Sigmoid colon (tissue), 6 donors: ENCODE measurements at regions not wholly inside any gene's neighbourhood (a gene's known extent, or its start where the extent isn't known, plus 50 kb on each side); places are given as distances from the start of the nearest gene placed in this dataset.

Experiments
- DNase-seq: peaks from one replicate; pipeline ENCODE4 v3.0.0-alpha.2; 2019
- H3K27ac ChIP-seq, 4 donors: fragments of 200-600 bp; sonication (generic); one replicate each; pipeline ENCODE4 v1.5.1; 2016 to 2019; ENCODE audit warnings: mild to moderate bottlenecking in 1 of 4
- H3K27me3 ChIP-seq, 3 donors: fragments of 200-600 bp; sonication (generic); one replicate each; pipeline ENCODE4 v1.5.1; 2019; ENCODE audit warnings: mild to moderate bottlenecking in 1 of 3
- H3K36me3 ChIP-seq, 4 donors: fragments of 200-600 bp; sonication (generic); one replicate each; pipeline ENCODE4 v1.5.1; 2016 to 2019
- H3K4me1 ChIP-seq, 4 donors: fragments of 200-600 bp; sonication (generic); one replicate each; pipeline ENCODE4 v1.5.1; 2017 to 2019
- H3K4me3 ChIP-seq, 4 donors: fragments of 200-600 bp; sonication (generic); one replicate each; pipeline ENCODE4 v1.5.1; 2017 to 2019; ENCODE audit warnings: mild to moderate bottlenecking in 2 of 4, moderate library complexity in 1 of 4
- H3K9me3 ChIP-seq, 4 donors: fragments of 200-600 bp in 3 of 4; sonication (generic) in 3 of 4; one replicate each; pipeline versions ENCODE4 v1.5.1 to v1.6.1; 2013 to 2019
- EP300 ChIP-seq, 4 donors: sonication (generic); formaldehyde crosslinking; IDR thresholded peaks; one replicate each; pipeline ENCODE4 v1.6.1; 2017; ENCODE audit warnings: antibody characterized with exemption in 4 of 4
- POLR2A ChIP-seq, 2 donors: fragments of 450-650 bp; IDR thresholded peaks; one replicate each; pipeline ENCODE4 v1.6.1; 2016; ENCODE audit warnings: antibody characterized with exemption in 2 of 2, mild to moderate bottlenecking in 2 of 2, moderate library complexity in 2 of 2
- POLR2AphosphoS5 ChIP-seq, 4 donors: sonication (generic); formaldehyde crosslinking; IDR thresholded peaks; one replicate each; pipeline ENCODE4 v1.6.1; 2017; ENCODE audit warnings: antibody characterized with exemption in 4 of 4
- WGBS, 2 donors: extraction: QIAGEN DNeasy Blood & Tissue Kit; methylation state at CpG; one replicate each; pipeline ENCODE4 v1.1.7; 2013; 5-methylcytosine and 5-hydroxymethylcytosine counted together
- intact Hi-C: fragments of 100-400 bp; cut with DNase I; formaldehyde crosslinking; loops from one replicate; pipeline ENCODE4 v1.15.1; 2023
- TF ChIP-seq, protein P1 (sequence below), 4 experiments: fragments of 450-650 bp in 3 of 4; fragments of 200-600 bp in 1 of 4; IDR thresholded peaks; one replicate each; pipeline ENCODE4 v1.5.1; 2016 to 2019; ENCODE audit warnings: antibody characterized with exemption in 4 of 4, mild to moderate bottlenecking in 3 of 4, moderate library complexity in 2 of 4
- donor health status: healthy with polysubstance abuse.
- donor health status: healthy.

DNA sequence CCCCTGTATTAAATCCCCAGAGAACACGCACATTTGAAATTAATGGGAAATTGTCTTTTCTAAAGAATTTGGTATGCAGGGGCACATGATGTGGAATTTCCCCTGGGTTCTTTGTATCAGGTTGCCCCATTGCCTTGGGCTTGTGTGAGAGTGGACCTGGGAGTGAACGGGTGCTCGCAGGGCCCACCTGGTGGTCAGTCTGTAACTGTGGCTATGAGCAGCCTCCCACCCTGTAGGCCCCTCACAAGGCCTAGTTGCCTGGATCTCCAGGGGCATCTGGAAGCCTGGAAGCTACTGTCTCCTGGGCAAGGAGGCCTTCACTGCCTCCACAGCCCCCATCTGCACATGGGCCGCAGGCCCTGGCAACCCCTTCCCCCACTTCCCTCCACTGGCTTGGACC is 96.7 kb downstream of the SLC25A47 start:
- Histone ChIP-seq H3K9me3 (no peaks in the 10 kb centered on the region), H3K27me3 (no peaks in the 10 kb centered on the region), H3K36me3 (no peaks in the 10 kb centered on the region), H3K4me1 (no peaks in the 10 kb centered on the region), H3K4me3 (no peak overlapping the region), H3K27ac (no peak overlapping the region)
- TF ChIP-seq POLR2AphosphoS5 (IDR thresholded peaks at IDR 0.05) = no peak
- TF ChIP-seq EP300 (IDR thresholded peaks at IDR 0.05) = no peak
- TF ChIP-seq POLR2A (IDR thresholded peaks at IDR 0.05) = no peak
- TF ChIP-seq, protein P1, sequence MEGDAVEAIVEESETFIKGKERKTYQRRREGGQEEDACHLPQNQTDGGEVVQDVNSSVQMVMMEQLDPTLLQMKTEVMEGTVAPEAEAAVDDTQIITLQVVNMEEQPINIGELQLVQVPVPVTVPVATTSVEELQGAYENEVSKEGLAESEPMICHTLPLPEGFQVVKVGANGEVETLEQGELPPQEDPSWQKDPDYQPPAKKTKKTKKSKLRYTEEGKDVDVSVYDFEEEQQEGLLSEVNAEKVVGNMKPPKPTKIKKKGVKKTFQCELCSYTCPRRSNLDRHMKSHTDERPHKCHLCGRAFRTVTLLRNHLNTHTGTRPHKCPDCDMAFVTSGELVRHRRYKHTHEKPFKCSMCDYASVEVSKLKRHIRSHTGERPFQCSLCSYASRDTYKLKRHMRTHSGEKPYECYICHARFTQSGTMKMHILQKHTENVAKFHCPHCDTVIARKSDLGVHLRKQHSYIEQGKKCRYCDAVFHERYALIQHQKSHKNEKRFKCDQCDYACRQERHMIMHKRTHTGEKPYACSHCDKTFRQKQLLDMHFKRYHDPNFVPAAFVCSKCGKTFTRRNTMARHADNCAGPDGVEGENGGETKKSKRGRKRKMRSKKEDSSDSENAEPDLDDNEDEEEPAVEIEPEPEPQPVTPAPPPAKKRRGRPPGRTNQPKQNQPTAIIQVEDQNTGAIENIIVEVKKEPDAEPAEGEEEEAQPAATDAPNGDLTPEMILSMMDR (IDR thresholded peaks at IDR 0.05) = no peak
- WGBS, 2 donors = 83 to 92% methylated on average over 4 of the region's 4 CpGs
- intact Hi-C loops = no loop called here
- DNase-seq = peak; percentile 20

DNA sequence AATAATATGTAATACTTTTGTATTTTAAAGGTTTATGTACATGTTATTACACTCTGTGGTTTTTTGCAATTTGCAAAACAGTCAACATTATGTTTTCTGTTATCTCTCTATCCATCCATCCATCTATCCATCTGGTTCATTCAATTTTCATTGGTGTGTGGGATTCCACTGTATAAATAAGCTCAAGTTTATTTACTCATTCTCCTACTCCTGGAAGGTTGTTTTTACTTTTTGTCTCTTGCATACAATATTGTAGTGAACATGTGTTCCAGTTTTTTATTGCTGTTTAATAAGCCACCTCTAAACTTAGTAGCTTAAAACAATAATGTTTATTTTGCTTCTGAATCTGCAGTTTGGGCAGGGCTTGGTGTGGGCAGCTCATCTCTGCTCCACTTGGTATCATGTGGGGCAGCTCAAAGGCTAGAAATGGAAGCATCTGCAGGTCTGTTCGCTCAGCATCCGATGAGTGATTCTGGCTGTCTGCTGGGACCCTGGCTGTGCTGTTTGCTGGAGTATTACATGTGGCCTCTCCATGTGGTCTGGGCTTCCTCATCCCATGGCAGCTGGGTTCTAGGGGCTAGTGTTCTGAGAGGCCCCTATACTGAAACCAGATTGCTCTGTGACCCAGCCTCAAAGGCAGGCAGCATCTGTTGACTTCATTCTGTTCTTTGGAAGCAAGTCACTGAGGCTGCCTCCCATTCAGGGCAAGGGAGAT is 98.8 kb downstream of the SLC25A47 start:
- Histone ChIP-seq H3K4me3 (no peak overlapping the region), H3K4me1 (peaks cover 0 to 2% (median 0%) of the 10 kb centered on the region in 4 donors), H3K27me3 (no peaks in the 10 kb centered on the region), H3K9me3 (no peaks in the 10 kb centered on the region), H3K27ac (no peak overlapping the region), H3K36me3 (no peaks in the 10 kb centered on the region)
- peak; percentile 34 for DNase-seq
- 49 to 76% methylated on average over 2 of the region's 2 CpGs for WGBS, 2 donors
- no peak for TF ChIP-seq EP300 (IDR thresholded peaks at IDR 0.05)
- TF ChIP-seq POLR2AphosphoS5 (IDR thresholded peaks at IDR 0.05) = no peak
- intact Hi-C loops = no loop called here

DNA sequence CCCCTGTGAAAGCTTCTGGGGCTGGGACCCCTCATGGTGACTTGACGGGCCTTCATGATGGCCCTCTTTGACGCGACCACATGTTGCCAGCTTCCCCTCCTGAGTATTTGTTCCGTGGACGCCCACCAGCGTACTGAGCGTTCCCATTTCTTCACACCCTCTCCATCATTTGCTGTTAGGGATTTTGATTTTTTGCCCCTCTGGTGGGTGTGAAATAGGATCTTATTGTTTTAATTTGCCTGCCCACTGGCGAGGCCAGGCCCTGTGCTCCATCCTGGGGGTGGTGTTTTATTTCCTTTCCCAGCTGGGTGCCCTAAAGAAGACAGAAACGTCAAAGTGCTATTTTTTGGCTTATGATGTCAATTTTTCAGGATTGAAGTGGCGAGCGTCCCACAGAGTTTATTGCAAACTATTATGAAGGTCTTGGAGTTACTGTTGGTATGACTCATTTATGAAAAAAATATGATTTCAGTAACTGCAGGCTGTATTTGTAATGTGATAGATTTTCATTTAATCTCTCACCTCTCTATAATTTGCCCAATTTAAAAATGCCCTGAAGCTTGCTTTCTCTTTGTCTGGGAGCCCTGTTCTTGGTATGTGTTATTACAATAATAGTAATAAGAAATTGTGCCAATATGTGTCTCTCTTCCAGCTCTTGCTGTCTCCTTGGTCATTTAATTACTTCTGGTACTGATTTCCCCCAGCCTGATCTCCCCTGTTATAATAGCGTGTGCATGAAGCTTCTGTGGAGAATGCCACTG is 99.6 kb downstream of the SLC25A47 start:
- Histone ChIP-seq H3K27me3 (no peaks in the 10 kb centered on the region), H3K27ac (no peak overlapping the region), H3K4me3 (no peak overlapping the region), H3K9me3 (no peaks in the 10 kb centered on the region), H3K36me3 (no peaks in the 10 kb centered on the region), H3K4me1 (peaks cover 0 to 2% (median 0%) of the 10 kb centered on the region in 4 donors)
- intact Hi-C loops = no loop called here
- DNase-seq = peak; percentile 13
- TF ChIP-seq EP300 (IDR thresholded peaks at IDR 0.05) = no peak
- 83 to 88% methylated on average over 12 of the region's 12 CpGs for WGBS, 2 donors

DNA sequence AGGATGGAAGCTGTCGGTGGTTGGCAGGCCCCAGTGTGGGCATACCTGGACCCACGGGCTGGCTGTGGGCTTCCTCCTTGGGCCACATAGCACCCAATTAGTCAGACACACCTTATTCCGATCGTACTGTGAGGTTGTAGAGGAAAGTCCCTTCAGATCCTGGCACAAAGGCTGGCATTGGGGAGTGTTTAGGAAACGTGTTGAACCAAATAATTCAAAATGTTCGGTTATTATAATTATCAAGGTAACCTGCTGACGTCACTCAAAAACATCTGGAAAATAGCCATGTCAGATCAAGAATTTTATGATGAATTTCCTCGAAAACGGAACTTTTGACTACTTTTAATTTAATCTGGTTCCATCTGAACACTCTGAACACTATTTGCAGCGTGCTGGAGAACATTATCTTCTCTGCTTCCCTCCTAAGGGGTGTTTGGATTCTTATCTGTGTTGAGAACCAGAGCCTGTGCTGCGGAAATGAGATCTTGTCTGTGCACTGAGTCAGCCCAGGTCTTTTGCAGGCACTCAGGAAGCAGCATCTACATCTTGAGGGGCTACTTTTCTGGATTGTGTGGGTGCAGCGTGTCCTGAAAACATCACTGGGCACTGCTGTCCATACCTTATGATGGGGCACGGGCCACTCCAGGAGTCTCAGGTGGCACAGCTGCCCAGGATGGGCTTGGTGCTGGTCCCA is 100.3 kb downstream of the SLC25A47 start:
- H3K27ac ChIP-seq = no peak overlapping the region
- intact Hi-C loops = no loop called here

DNA sequence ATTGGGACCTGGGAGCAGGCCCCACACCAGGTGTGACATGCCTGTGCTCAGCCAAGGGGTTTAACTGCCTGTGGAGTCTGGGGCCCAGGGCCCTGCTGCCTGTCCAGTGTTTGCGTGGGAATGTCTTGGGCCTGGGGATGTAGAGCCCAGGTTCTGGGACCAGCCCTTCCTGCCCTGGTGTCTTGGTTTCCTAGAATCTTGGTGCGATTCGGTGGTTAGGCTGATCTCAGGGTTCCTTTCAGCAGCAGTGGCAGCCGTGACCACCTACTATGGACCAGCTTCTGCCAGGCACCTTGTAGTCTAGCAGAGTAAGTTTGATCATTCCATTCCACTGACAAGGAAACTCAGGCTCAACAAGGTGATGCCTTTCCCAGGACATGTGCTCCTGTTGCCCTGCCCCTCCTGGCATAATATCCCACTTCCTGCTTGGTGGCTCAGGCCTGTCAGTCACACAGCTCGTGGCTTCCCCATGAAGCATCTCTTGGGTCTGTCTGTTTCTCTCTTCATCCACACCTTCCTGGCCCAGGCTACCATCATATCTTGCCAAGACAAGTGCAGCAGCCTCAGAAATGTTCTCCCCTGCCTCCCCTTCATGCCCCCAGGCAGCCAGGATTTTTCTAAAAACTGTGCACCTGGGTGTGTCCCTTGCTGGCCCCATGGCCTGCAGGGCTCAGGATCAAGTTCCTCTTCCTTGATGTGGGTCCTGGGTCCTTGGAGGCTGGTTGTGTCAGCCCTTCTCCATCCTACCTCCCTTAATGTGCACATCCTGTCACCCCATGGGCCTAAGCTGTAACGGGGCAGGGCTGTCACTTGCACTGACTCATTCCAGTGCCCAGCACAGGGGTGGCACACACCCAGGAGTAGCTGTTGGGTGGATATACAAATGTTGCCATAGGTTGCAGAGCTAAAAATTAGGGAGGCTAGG is 101.6 kb downstream of the SLC25A47 start:
- Histone ChIP-seq H3K27me3 (no peaks in the 10 kb centered on the region), H3K4me1 (peaks cover 0 to 2% (median 0%) of the 10 kb centered on the region in 4 donors), H3K36me3 (no peaks in the 10 kb centered on the region), H3K9me3 (no peaks in the 10 kb centered on the region), H3K27ac (no peak overlapping the region), H3K4me3 (no peak overlapping the region)
- DNase-seq = peak; percentile 59
- WGBS, 2 donors = 72 to 75% methylated on average over 6 of the region's 6 CpGs
- intact Hi-C loops = no loop called here
- TF ChIP-seq POLR2AphosphoS5 (IDR thresholded peaks at IDR 0.05) (no peak), EP300 (IDR thresholded peaks at IDR 0.05) (no peak), POLR2A (IDR thresholded peaks at IDR 0.05) (no peak)
- TF ChIP-seq, protein P1 (IDR thresholded peaks at IDR 0.05) = no peak

More for the DNA sequence above, 100.3 kb downstream of the SLC25A47 start:
- Histone ChIP-seq H3K4me3 (no peak overlapping the region), H3K4me1 (peaks cover 0 to 2% (median 0%) of the 10 kb centered on the region in 4 donors), H3K9me3 (no peaks in the 10 kb centered on the region), H3K27me3 (no peaks in the 10 kb centered on the region), H3K36me3 (no peaks in the 10 kb centered on the region)
- peak; percentile 9 for DNase-seq
- no peak for TF ChIP-seq POLR2AphosphoS5 (IDR thresholded peaks at IDR 0.05)
- TF ChIP-seq, protein P1 (IDR thresholded peaks at IDR 0.05) = no peak
- 69 to 87% methylated on average over 13 of the region's 13 CpGs for WGBS, 2 donors
